ENCODE measurements at regions not wholly inside any gene's neighbourhood (a gene's known extent, or its start where the extent isn't known, plus 50 kb on each side); places are given as distances from the start of the nearest gene placed in this dataset.

DNA sequence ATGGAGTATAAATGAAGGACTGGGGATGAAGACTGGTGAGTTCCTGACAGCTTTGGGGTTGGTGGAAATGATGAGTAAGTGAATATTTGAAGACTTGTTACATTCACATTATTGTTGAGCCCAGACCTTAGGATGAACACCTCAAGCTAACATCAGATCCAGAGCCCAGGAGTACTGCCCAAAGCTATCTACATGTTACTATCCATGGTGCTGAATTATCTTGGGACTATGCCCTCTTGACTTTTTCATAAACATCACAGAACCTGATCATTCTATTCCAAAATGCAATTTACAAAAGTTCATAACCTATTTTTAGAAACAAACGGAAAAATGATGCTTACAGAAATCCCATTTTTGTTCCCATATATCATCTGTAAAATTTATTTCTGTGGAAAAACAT is 613.3 kb downstream of the TUSC7 start:
- Histone ChIP-seq H3K4me1 (ENCODE audit: control insufficient read depth in 2 of 2, insufficient read depth in 2 of 2, low read length in 2 of 2) (no peaks in the 10 kb centered on the region), H3K27ac (ENCODE audit: low read depth in 1 of 2, low read length in 1 of 2) (no peak overlapping the region), H3K9me3 (ENCODE audit: control insufficient read depth in 2 of 2, insufficient read depth in 1 of 2, low read length in 1 of 2) (no peaks in the 10 kb centered on the region), H3K4me3 (ENCODE audit: low read length in 2 of 2) (no peak overlapping the region), H3K36me3 (ENCODE audit: control insufficient read depth in 2 of 2, insufficient read depth in 2 of 2, low read length in 1 of 2) (no peaks in the 10 kb centered on the region), H3K27me3 (ENCODE audit: control insufficient read depth in 2 of 2, insufficient read depth in 1 of 2, low read length in 1 of 2) (no peaks in the 10 kb centered on the region)
- DNase-seq (ENCODE audit: low read depth in 6 of 9, low spot score in 9 of 9), result peak in 1 of 9 donors; percentile 2
- 33% methylated on average over 1 of the region's 1 CpG for WGBS

DNA sequence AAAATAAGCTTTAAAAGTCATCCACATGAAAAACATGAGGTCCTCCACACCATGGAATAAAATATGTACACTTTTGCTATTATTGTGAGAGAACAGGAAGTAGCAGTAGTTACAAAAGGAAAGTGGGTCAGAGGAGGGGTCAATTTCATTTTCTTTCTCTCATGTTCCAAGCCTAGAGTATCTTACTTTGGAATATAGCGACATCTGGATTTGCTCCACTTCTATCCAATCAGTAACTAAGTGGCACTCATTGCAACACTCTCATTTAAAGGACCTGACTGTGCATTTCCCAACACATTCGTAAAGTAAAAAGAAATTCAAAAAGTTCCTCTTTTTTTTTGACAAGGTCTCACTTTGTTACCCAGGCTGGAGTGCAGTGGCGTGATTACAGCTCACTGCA is 637.3 kb downstream of the TUSC7 start:
- H3K36me3 ChIP-seq (ENCODE audit: control insufficient read depth in 2 of 2, insufficient read depth in 2 of 2, low read length in 1 of 2), result no peaks in the 10 kb centered on the region
- no peak overlapping the region for H3K27ac ChIP-seq (ENCODE audit: low read depth in 1 of 2, low read length in 1 of 2)
- 63% methylated on average over 3 of the region's 3 CpGs for WGBS
- no peaks in the 10 kb centered on the region for H3K27me3 ChIP-seq (ENCODE audit: control insufficient read depth in 2 of 2, insufficient read depth in 1 of 2, low read length in 1 of 2)
- no peaks in the 10 kb centered on the region for H3K9me3 ChIP-seq (ENCODE audit: control insufficient read depth in 2 of 2, insufficient read depth in 1 of 2, low read length in 1 of 2)
- no peak overlapping the region for H3K4me3 ChIP-seq (ENCODE audit: low read length in 2 of 2)
- no peak for DNase-seq (ENCODE audit: low read depth in 6 of 9, low spot score in 9 of 9)
- H3K4me1 ChIP-seq (ENCODE audit: control insufficient read depth in 2 of 2, insufficient read depth in 2 of 2, low read length in 2 of 2), result no peaks in the 10 kb centered on the region

DNA sequence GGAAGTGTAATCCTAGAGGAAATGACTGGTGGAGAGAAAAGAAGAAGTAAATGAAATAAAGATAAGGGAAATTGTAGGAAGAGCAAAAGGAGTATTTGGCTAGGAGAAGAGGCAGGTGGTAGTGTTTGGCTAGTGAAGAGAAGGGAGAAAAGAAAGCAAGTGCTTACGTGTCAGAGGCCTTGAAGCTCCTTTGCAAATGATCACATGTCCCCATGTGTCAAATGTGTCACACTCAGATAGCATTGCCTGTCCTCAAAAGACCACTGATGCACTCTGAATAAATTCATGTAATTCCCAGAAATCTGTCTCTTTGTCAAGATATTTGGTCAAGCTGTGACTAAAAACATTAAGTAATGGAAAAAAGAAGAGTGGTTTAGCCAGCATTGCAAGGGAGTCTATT is 639.3 kb downstream of the TUSC7 start:
- H3K27ac ChIP-seq (ENCODE audit: low read depth in 1 of 2, low read length in 1 of 2), result no peak overlapping the region
- H3K4me1 ChIP-seq (ENCODE audit: control insufficient read depth in 2 of 2, insufficient read depth in 2 of 2, low read length in 2 of 2), result no peaks in the 10 kb centered on the region
- H3K27me3 ChIP-seq (ENCODE audit: control insufficient read depth in 2 of 2, insufficient read depth in 1 of 2, low read length in 1 of 2), result no peaks in the 10 kb centered on the region
- no peaks in the 10 kb centered on the region for H3K36me3 ChIP-seq (ENCODE audit: control insufficient read depth in 2 of 2, insufficient read depth in 2 of 2, low read length in 1 of 2)
- H3K9me3 ChIP-seq (ENCODE audit: control insufficient read depth in 2 of 2, insufficient read depth in 1 of 2, low read length in 1 of 2), result no peaks in the 10 kb centered on the region
- H3K4me3 ChIP-seq (ENCODE audit: low read length in 2 of 2), result no peak overlapping the region
- no peak for DNase-seq (ENCODE audit: low read depth in 6 of 9, low spot score in 9 of 9)
- WGBS, result 93% methylated on average over 1 of the region's 1 CpG

DNA sequence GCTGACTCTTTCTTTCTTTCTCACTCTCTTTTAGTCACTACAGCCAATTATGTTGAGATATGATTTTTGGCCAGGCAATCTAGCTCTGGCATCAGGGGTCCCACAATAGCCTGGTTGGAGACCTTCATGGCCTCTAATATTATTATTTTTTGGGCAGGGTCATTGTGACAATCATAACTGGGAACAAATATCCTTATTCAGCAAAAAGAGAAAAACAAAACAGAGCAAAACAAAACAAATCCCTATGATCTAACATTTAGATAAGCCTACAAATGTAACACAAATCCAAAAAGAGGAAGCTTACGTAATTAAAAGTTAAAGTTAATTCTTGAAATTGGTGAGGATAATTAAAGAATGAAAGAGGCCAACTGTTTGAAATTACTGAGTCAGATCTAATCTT is 640.0 kb downstream of the TUSC7 start:
- H3K27me3 ChIP-seq (ENCODE audit: control insufficient read depth in 2 of 2, insufficient read depth in 1 of 2, low read length in 1 of 2), result no peaks in the 10 kb centered on the region
- H3K4me3 ChIP-seq (ENCODE audit: low read length in 2 of 2), result no peak overlapping the region
- no peak overlapping the region for H3K27ac ChIP-seq (ENCODE audit: low read depth in 1 of 2, low read length in 1 of 2)
- H3K9me3 ChIP-seq (ENCODE audit: control insufficient read depth in 2 of 2, insufficient read depth in 1 of 2, low read length in 1 of 2), result no peaks in the 10 kb centered on the region
- no peak for DNase-seq (ENCODE audit: low read depth in 6 of 9, low spot score in 9 of 9)
- WGBS, result 97% methylated on average over 1 of the region's 1 CpG
- H3K36me3 ChIP-seq (ENCODE audit: control insufficient read depth in 2 of 2, insufficient read depth in 2 of 2, low read length in 1 of 2), result no peaks in the 10 kb centered on the region
- no peaks in the 10 kb centered on the region for H3K4me1 ChIP-seq (ENCODE audit: control insufficient read depth in 2 of 2, insufficient read depth in 2 of 2, low read length in 2 of 2)

DNA sequence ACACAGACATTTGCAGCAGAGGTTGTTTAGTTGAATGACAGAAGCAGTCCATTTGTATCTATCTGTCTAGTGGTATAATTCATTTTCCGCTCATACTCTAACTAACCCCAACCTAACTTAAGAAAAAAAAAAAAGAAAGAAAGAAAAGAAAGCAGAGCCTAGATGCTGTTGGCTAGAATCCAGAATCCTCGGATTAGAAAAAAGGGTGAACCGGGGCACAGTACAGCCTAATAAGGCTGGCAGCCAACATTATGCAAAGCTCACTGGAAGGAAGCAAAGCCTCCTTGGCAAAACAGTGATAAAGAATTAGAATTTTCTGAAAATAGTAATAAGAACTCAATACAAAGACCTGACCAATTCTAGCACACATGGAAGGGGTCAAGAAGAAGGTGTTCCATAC is 640.8 kb downstream of the TUSC7 start:
- no peak for DNase-seq (ENCODE audit: low read depth in 6 of 9, low spot score in 9 of 9)
- H3K9me3 ChIP-seq (ENCODE audit: control insufficient read depth in 2 of 2, insufficient read depth in 1 of 2, low read length in 1 of 2), result no peaks in the 10 kb centered on the region
- no peaks in the 10 kb centered on the region for H3K4me1 ChIP-seq (ENCODE audit: control insufficient read depth in 2 of 2, insufficient read depth in 2 of 2, low read length in 2 of 2)
- no peak overlapping the region for H3K27ac ChIP-seq (ENCODE audit: low read depth in 1 of 2, low read length in 1 of 2)
- 85% methylated on average over 3 of the region's 3 CpGs for WGBS
- no peaks in the 10 kb centered on the region for H3K36me3 ChIP-seq (ENCODE audit: control insufficient read depth in 2 of 2, insufficient read depth in 2 of 2, low read length in 1 of 2)
- no peaks in the 10 kb centered on the region for H3K27me3 ChIP-seq (ENCODE audit: control insufficient read depth in 2 of 2, insufficient read depth in 1 of 2, low read length in 1 of 2)
- no peak overlapping the region for H3K4me3 ChIP-seq (ENCODE audit: low read length in 2 of 2)

DNA sequence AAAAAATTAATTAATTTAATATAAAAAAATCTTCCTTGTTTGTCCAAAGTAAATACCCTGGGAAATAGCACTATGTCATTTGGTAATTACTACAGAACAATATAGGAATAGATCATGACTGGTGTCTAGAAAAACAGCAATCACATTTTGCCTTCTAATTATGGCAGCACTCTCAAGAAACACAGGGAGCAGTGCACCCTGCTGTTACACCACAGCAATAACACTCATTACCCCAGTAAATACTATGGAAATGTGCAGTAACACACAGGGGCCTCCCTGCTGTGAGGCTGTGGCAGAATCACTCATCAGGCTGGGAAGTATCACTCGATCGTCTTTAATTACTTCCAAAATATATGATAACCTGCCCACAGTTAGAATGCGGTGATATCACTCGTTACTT is 646.0 kb downstream of the TUSC7 start:
- WGBS, result 89% methylated on average over 4 of the region's 4 CpGs
- DNase-seq (ENCODE audit: low read depth in 6 of 9, low spot score in 9 of 9), result no peak
- H3K36me3 ChIP-seq (ENCODE audit: control insufficient read depth in 2 of 2, insufficient read depth in 2 of 2, low read length in 1 of 2), result no peaks in the 10 kb centered on the region
- H3K9me3 ChIP-seq (ENCODE audit: control insufficient read depth in 2 of 2, insufficient read depth in 1 of 2, low read length in 1 of 2), result no peaks in the 10 kb centered on the region
- H3K4me3 ChIP-seq (ENCODE audit: low read length in 2 of 2), result no peak overlapping the region
- H3K27me3 ChIP-seq (ENCODE audit: control insufficient read depth in 2 of 2, insufficient read depth in 1 of 2, low read length in 1 of 2), result no peaks in the 10 kb centered on the region
- H3K4me1 ChIP-seq (ENCODE audit: control insufficient read depth in 2 of 2, insufficient read depth in 2 of 2, low read length in 2 of 2), result no peaks in the 10 kb centered on the region
- no peak overlapping the region for H3K27ac ChIP-seq (ENCODE audit: low read depth in 1 of 2, low read length in 1 of 2)

DNA sequence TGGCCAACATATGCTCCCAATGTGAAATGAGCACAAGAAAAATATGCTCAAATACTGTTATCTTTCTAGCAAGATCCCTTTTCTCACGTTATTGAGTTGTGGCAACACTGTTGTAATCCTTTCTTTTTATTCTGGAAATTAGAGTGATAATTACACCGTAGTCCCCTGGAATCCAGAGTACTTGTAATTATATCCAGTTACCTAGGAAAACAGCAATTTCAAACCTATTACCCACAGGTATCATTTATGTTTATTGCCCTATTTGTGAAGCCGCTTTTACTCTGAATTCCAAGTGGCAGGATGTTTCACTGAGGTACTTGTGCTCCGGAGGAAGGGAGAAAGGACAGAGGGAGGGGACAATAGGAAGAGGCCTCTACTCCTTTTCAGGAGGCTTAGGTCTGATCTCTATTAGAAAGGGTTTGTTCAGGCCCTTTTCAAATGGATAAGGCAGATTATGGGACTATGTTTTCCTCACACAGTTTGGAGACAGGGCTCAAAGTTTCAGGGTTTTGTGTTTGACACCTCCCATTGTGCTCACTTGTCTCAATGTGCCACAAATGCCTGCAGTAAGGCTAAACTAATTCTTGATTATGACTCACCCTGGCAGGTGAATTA is 646.6 kb downstream of the TUSC7 start:
- no peak overlapping the region for H3K27ac ChIP-seq (ENCODE audit: low read depth in 1 of 2, low read length in 1 of 2)
- no peak for DNase-seq (ENCODE audit: low read depth in 6 of 9, low spot score in 9 of 9)
- no peaks in the 10 kb centered on the region for H3K27me3 ChIP-seq (ENCODE audit: control insufficient read depth in 2 of 2, insufficient read depth in 1 of 2, low read length in 1 of 2)
- no peaks in the 10 kb centered on the region for H3K36me3 ChIP-seq (ENCODE audit: control insufficient read depth in 2 of 2, insufficient read depth in 2 of 2, low read length in 1 of 2)
- no peaks in the 10 kb centered on the region for H3K4me1 ChIP-seq (ENCODE audit: control insufficient read depth in 2 of 2, insufficient read depth in 2 of 2, low read length in 2 of 2)
- no peak overlapping the region for H3K4me3 ChIP-seq (ENCODE audit: low read length in 2 of 2)
- no peaks in the 10 kb centered on the region for H3K9me3 ChIP-seq (ENCODE audit: control insufficient read depth in 2 of 2, insufficient read depth in 1 of 2, low read length in 1 of 2)
- WGBS, result 91% methylated on average over 4 of the region's 4 CpGs

DNA sequence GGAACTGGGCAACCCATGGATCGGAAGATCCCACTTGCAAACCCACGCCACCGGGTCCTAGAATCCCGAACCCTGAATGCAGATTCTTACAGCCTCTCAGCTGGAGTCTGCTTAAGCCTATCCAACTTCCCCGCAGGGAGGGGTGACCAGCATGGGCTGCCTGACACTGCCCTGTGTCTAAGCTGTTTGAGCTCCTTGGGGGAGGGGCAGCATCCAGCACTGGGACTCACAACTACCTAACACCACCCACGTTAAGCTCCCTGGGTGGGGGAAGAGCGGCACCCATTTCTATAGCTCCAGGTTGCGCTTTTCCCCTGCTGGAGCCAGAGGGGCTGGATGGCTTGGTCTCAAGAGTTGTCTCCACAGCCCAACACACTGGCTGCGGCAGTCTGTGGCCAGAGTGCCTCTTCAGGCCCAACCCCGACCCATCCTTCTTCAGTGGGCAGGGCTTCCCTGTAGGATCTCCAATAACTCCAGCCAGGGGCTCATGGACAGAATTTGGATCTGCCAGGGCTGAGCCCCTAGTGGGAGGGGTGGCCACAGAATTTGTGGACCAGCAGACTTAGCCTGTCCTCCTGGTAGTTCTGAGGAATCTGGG is 649.2 kb downstream of the TUSC7 start:
- Histone ChIP-seq H3K4me1 (ENCODE audit: control insufficient read depth in 2 of 2, insufficient read depth in 2 of 2, low read length in 2 of 2) (no peaks in the 10 kb centered on the region), H3K9me3 (ENCODE audit: control insufficient read depth in 2 of 2, insufficient read depth in 1 of 2, low read length in 1 of 2) (no peaks in the 10 kb centered on the region), H3K36me3 (ENCODE audit: control insufficient read depth in 2 of 2, insufficient read depth in 2 of 2, low read length in 1 of 2) (no peaks in the 10 kb centered on the region), H3K27me3 (ENCODE audit: control insufficient read depth in 2 of 2, insufficient read depth in 1 of 2, low read length in 1 of 2) (no peaks in the 10 kb centered on the region), H3K27ac (ENCODE audit: low read depth in 1 of 2, low read length in 1 of 2) (no peak overlapping the region), H3K4me3 (ENCODE audit: low read length in 2 of 2) (no peak overlapping the region)
- 95% methylated on average over 10 of the region's 10 CpGs for WGBS
- DNase-seq (ENCODE audit: low read depth in 6 of 9, low spot score in 9 of 9), result no peak

DNA sequence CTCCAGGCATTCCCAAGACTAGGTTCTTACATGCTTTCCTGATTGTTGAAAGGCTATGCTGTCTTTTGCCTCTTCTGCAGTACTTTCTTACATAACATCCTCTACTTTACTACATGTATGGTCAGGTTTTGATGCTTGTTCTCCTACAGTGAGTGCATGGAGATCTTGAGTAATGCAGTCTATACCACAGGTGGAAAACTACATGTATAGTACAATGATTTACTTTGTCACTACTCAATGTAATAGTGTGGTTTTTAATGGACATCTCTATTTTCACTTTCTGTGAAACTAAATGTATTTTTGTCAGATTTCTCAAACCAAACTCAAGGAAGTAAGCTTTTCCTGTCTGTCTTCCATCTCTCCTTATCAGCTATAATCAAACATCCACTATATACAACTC is 657.0 kb downstream of the TUSC7 start:
- H3K4me3 ChIP-seq (ENCODE audit: low read length in 2 of 2), result no peak overlapping the region
- H3K27ac ChIP-seq (ENCODE audit: low read depth in 1 of 2, low read length in 1 of 2), result no peak overlapping the region
- no peaks in the 10 kb centered on the region for H3K9me3 ChIP-seq (ENCODE audit: control insufficient read depth in 2 of 2, insufficient read depth in 1 of 2, low read length in 1 of 2)
- H3K27me3 ChIP-seq (ENCODE audit: control insufficient read depth in 2 of 2, insufficient read depth in 1 of 2, low read length in 1 of 2), result no peaks in the 10 kb centered on the region
- H3K4me1 ChIP-seq (ENCODE audit: control insufficient read depth in 2 of 2, insufficient read depth in 2 of 2, low read length in 2 of 2), result no peaks in the 10 kb centered on the region
- H3K36me3 ChIP-seq (ENCODE audit: control insufficient read depth in 2 of 2, insufficient read depth in 2 of 2, low read length in 1 of 2), result no peaks in the 10 kb centered on the region
- no peak for DNase-seq (ENCODE audit: low read depth in 6 of 9, low spot score in 9 of 9)
